HG03280 (cell line): ENCODE measurements at regions not wholly inside any gene's neighbourhood (a gene's known extent, or its start where the extent isn't known, plus 50 kb on each side); places are given as distances from the start of the nearest gene placed in this dataset.

Source experiments
- ATAC-seq: cut with Tn5 transposase; IDR thresholded peaks from one replicate; pipeline ENCODE4 v1.9.1; 2021; ENCODE audit warnings: mild to moderate bottlenecking, moderate library complexity; ENCODE audit not compliant: unreplicated experiment

DNA sequence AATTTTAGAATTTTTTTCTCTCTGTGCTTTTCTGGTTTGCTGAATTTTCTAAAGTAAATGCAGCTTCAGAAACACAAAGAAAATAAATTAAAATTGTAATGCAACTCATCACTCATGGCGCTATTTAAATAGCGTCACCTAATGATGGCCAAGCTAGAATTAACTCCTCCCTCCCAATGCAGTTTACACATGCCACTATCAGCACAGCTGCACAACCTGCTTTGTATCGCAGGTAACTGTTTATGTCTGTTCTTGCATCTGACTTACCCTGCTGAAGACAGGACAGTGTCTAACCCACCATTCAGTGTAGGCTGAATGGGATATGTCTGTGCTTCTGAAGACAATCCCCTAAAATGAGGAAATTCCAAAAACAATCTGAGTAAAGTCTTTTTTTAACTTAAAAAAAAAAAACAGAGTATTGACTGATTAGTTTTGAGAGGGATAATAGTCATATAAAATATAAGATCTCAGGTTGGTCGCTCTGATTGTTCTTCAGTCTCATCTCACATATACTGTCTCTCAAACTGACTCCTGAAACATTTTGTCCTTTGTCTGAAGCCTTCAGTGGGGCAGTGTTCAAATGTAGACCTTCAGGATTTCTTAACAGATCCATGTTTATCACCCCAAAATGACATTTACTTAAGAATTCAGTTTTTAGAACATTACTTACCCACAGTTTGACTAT lies 271.4 kb downstream of the ZEB2 start:
- ATAC-seq, result peak; percentile 33

DNA sequence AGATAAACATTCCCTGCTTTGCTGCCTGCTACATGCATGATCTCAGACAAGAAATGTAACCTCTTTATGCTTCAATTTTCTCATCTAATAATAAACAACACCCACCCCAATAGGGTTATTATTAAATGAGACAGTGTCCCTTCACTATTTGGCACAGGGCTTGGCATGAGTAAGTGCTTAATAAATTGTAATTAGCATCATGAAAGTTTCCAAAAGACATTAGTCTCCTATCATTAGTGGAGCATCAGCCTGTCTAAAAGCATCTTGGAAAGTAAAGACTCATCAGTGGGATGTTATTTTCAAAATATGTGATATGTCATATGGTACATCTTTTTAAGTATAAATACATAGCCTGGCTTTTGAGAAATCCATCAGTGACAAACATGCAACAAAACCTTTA lies 275.0 kb downstream of the ZEB2 start:
- no peak for ATAC-seq

DNA sequence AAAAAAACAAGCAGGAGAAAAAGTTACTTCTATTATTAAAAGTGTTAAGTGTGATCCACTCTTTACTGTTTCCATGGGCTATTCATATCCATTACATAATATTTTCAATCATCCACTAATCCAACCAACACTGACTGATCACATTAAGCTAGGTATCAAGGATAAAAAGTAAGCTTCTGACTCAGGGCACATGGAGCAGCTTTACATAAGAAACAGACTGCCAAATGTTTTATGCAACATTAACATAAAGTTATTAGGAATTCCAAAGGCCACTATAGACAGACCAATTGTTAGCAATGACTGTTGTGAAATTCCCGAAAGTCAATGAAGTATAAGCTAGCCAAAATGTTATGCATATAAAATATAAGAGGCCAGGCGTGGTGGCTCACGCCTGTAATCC lies 277.6 kb downstream of the ZEB2 start:
- ATAC-seq, result no peak

DNA sequence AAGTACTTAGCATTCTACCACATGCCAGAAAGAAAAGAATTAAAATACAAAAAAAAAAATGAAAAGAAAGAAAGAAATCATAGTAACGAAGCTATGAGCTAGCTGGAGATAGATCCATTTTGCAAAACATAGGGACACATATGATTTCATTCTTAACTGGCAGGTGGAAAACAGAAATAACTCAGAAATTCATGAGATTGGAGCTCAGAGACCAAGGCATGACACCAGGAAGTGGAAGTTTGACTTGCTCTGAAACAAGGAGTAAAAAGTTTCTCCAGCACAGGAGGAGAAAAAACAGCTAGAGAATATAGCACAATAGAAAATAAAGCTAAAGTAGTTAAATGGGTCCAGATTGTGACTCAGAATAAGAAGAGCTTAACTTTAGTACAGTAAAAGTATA lies 278.1 kb downstream of the ZEB2 start:
- no peak for ATAC-seq

DNA sequence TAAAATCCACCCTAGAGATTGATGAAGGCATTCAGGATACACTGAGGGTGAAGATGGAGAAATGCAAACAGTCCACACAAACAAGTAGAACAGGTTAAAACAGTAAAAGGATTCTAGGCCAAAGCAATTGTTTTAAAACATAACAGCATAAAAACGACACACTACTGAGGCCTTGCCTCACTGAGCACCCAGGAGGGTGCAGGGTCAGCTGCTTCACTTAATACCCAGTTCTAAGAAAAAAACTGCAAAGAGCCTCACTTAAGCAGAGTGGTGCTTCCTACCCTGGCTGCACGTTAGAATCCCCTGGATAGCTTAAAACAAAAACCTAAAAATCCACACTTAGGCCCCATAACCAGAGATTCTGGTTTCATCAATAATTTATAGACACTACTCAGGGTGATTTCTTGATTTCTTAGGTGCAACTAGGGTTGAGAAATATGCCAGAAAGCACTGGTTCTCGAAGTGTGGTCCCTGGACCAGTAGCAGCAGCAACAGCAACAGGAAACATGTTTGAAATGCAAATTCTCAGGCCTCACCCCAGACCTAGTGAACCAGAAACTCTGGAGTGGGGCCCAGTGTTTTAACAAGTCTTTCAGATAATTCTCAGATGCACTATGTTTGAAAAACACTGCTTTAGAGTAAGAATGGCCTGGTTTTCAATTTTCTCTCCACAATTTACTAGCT lies 279.1 kb downstream of the ZEB2 start:
- peak; percentile 84 for ATAC-seq

DNA sequence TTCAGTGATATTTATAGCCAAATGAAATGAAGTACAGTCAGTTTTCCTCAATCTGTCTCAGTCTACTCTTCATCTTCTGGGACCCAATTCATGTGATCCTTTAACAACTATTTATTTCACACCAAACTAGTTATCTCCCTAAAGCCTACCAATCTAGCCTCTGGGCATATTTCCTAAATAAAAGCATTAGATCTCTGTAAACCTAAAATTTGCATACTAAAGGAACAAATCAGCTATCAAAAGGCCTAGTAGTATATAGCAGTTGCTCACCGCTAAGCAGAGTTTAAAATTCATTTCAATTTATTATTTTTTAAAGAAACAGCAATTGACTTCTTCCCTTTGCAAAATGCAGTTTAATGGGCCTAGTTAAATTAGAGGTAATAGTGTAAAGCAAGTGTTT lies 280.2 kb downstream of the ZEB2 start:
- ATAC-seq, result no peak

DNA sequence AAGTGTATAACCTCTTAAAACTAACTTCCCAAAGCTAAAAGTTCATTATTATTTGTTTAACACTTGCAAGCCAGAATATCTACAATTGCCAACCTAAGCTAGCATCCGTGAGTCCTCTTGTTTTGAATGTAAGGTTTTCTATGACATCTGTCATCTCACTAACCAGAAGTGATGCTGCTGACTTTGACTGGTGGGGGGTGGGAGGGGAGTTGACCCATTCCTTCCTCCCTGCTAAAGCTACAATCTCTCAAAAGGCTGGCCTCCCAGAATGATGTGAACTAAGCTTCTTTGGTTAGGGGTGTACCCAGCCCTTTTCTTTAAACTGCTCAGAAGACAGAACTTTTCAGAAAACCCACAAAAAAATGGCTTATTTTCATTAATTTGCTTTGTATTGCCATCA lies 280.6 kb downstream of the ZEB2 start:
- no peak for ATAC-seq

DNA sequence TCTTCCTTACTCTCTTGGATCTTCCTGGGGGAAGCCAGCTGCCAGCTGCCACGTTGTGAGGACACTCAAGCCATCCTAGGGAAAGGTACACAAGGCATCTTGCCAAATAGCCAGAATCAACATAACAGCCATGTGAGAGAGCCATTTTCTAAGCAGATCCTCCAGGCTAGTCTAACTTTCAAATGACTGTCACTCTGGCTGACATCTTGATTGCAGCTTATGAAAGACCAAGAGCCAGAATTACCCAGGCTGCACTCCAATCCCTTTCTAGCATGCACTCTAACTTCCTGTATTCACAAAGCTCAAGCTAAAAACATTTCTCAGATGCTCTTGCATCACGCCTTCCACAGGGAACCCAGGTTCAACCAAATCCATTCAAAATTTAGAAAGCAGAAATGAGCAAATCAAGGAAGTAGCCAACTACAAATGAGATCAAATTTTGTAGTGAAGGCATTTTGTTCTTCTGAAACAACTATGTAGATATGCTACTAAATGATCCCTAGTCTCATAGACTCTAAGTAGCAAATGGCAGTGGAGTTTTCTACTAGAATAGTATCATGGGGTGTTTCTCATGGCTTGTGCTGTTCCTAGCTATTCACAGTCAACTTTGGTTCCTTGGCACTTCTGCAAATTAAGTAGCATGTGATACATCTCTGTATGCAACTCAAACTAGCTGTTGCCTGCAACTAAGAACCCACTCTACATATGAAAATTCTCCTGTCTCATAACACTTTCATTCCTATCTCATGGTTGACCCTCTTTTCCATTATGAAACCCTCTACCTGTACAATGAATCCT lies 281.9 kb downstream of the ZEB2 start:
- no peak for ATAC-seq

DNA sequence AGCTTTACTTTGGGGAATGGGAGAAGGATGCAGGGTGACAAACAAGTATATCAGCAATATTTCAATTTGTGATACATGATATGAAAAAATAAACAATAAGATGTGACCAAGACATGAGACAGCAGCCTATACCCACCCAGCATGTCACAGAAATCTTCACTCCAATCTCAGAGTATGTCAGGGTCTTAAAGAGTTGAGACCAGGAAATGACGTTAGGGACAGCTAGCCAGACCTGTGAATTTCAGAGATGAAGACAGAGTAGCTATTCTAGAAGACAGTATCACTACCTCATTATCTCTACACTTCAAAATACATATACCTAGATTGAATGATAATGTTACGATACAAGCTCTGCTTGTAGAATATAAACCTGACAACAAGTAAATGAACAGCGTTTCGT lies 282.8 kb downstream of the ZEB2 start:
- no peak for ATAC-seq

DNA sequence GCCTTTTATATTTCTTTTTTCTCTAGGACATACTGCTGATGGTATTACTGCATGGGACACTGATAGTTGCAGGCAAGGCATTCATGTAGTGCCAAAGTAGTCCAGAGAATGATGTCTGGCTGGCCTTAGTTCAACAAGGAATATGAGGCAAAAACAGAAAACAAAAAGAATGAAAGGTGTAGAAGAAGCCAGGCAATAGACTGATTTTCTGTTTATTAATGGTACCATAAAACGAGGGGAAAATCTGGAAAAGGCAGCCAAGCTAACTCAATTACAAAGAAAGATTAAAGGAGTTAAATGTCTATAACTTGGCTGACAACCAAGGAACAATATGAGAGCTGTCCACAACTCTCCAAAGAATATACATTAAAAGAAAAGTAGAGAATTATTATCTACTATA lies 284.9 kb downstream of the ZEB2 start:
- ATAC-seq, result no peak

DNA sequence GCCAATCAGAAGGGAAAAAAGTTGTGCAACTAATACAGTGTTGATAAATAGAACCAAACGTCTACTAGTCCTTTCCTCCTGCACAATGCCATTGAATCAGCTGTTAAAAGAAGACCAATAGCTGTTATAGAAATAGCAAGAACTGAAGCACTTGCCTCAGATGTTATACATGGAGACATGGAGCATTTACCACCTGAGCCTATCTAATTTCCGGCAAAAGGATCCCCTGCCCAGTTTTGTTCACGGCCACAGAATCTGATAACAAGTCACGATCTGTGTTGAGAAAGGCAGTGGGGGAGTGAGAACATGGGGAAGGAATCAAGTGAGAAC lies 285.4 kb downstream of the ZEB2 start:
- no peak for ATAC-seq

DNA sequence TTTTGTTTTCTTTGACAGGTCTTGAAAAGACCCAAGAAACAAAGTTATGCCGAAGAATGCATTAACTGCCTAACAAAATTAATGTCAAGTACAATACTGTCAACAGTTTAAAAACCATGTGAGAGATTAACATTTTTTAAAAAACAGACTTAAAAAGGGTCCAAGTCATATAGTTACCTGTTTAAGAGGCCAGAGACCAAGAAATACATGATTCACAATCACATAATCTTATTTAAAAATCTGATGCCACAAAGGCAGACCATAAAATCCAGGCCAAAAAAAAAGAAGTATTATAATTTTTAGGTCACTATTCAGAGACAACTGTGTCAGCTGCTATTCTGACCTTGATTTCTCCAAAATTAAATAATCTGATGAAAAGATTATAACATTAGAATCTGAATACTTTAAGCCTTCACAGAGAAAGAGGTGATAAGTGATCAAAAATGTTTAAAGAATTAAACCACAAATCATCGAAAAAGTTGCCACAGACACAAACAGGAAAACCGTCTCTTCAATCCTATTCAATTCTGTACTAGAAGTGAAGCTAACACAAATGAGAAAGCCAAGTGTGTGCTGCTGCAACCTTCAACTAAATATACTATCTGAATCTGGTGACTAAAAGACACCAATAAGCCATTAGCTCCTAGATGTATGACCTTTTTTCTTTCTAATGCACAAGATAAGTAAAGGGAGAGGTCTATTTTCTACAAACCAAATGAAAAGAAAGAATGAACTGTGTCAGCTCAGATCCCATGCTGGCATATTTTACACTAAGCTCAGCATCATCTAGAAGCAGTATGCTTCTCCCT lies 286.0 kb downstream of the ZEB2 start:
- ATAC-seq, result no peak

DNA sequence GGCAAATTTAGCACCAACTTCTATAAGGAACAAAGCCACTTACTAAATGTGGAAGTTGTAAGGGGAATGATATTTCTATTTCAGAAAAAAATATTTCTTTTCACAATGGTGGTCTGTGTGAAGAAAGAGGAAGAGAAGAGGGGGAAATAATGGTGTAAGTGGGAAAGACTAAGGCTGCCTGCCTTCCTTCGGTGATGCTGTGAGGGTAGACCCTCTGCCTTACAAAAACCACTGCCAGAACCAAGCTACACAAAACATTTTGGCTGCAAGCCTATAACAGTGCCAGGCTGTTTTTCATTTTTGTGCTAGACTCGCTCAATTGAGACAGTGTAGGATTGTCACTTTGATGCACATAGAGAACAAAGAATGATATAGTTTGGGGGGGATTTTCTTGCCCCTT lies 286.6 kb downstream of the ZEB2 start:
- no peak for ATAC-seq

DNA sequence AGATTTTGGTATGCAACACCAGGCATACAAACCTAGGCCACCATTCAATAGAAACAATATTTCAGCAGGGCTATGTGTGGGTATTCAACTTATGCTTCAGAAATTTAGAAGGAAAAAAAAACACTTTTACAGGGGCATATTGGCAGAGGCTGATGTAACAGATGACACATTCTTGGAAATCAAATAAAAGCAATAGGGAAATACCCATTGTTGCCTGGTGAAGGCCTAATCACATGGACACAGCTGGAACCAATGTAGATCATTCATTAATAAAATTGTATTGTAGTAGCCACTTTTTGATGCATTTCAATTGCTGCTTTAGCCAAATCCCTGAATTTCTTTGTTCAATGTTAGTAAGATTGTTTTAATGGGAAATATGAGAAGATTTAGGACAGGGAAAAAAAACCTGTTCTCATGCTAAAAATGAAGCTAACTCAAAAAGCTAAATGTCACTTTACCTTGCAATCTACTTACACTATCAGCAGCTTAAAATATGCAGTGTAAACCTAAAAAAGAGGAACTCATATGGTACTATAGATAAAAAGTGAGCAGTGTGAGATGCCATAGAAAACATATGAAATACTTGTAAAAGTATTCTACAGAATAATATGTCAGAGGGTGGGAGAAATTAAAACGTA lies 289.4 kb downstream of the ZEB2 start:
- ATAC-seq, result no peak

DNA sequence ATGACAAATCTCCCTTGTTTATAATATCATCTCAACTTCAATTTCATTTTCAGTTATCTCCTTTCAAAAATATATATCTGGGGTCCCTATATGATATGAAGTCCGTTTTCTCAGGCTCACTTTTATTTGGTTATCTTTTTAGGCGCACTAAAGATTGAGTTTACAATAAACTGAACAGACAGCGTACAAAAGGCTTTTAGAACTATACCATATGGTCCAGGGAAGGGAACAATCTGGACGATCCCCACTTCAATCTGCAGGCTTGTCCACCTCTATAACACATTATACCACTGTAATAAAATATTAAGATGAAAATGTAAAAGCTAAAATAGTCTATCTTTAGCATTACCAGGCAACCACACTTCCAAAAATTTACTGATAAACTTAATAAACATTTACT lies 289.9 kb downstream of the ZEB2 start:
- no peak for ATAC-seq

DNA sequence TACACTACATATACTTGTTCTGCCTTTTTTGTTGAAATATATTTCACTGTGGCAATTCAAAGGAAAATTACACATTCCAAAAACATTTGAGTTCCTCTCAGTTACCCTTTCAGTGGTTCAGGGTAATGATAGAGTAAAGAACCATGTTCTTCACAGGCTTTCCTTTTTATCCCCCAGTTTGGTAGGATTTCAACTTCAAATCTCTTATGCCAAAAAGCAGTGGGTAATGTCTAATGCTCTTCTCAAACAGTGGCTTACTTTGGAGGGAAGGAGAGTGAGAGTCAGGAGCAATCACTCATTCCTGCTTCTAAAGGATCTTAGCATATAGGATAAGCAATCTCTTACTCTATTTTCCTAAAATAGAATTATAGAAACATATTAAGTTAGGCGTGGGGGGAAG lies 290.6 kb downstream of the ZEB2 start:
- ATAC-seq, result no peak

DNA sequence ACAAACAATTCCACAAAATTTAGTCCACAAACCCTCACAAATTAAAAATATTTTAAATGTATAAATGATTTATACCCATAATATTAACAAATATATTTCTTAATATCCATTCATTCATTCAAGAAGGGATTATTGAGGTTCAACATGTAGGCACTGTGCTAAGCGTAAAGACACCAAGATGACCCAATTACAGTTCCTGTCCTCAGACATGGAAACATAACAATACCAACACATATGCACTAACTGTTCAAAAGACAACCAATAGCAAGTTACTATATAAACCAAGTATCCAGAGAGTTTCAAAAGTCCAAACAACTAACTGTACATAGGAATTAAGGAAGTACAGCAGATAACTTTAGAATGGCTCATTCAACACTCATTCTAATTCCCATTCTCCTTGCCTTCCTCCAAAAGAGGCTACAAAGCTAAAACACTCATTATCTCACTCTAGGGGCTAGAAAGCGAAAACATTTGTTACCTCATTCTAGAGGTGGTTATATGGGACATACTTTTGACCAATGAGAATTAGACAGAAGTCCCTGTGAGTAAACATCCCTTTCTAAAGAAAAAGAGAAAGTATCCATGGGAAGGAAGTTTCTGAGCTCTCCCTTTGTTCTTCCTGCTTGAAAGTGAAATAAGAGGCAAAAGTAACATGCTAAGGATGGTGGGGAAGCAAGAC lies 292.4 kb downstream of the ZEB2 start:
- no peak for ATAC-seq

DNA sequence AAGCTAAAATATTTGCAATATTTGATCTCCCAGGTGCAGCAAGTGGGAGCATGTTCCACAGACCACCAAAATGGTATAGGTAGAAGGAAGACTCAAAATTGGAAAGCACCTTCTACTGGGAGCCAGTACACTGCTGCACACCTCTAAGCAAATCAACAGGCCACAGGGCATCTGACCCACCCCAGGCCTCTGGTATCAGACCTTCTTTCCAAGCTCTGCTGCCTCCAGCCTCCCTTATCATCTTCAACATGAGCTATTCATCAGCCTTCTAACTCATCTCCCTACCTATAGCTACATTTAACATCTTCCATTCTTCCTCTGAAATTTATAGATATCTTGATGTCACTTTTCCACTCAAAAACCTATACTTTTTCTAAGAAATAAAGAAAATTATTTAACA lies 294.8 kb downstream of the ZEB2 start:
- no peak for ATAC-seq

DNA sequence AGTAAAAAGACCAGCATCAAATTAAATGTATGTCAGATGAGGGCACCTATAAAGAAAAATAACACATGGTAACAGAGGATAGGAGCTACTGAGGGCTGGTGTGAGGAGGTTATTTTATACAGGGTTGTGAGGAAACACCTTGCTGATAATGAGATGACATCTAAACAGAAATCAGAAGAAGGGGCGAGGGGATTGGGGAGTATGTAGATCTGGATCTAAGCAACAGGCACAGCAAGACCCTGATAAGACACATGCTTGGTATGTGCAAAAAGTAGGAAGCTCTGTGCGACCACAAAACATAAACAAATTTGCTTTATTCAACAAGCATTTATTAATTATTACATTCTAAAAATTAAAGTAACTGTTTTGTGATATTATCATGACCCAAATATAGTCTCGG lies 295.4 kb downstream of the ZEB2 start:
- ATAC-seq, result no peak

DNA sequence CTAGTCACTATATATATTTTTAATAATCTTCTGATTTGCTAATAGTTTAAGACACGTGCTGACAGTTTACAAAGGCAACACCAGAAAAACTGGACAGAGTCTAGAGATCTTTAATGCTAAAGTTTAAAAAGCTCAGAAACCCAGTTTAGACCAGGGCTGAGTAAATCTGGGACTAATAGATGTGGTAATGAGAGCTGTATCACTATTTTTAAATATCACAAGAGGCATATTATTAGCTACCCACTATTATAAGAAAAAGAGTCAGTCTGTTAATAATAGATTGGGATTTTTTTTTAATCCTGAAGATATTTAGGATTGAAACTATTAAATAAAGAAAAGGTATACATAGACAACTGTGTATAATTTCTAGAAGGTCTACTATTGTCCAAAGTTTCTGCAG lies 299.9 kb downstream of the ZEB2 start:
- no peak for ATAC-seq
